ENCODE measurements at regions not wholly inside any gene's neighbourhood (a gene's known extent, or its start where the extent isn't known, plus 50 kb on each side); places are given as distances from the start of the nearest gene placed in this dataset.

- peaks cover 0 to under 1% (median 0%) of the 10 kb centered on the region in 3 donors for H3K9me3 ChIP-seq (ENCODE audit: control extremely low read depth in 1 of 3, control insufficient read depth in 2 of 3, insufficient read depth in 1 of 3, low read length in 2 of 3)
- H3K4me3 ChIP-seq (ENCODE audit: control extremely low read depth in 1 of 5, extremely low read depth in 1 of 5, insufficient read depth in 1 of 5, low read depth in 2 of 5, low read length in 4 of 5) = no peak overlapping the region
- 83% methylated on average over 1 of the region's 1 CpG for WGBS (ENCODE audit: insufficient coverage)
- H2AFZ ChIP-seq (ENCODE audit: insufficient read depth, low read depth, low read length, poor library complexity, severe bottlenecking) = no peak overlapping the region
- no peaks in the 10 kb centered on the region for H3K36me3 ChIP-seq (replicated peaks in 1 of 2; ENCODE audit: control extremely low read depth in 1 of 2, control insufficient read depth in 1 of 2, extremely low read depth in 1 of 2, insufficient read depth in 2 of 2, low read length in 1 of 2)
- intact Hi-C loops (cut with micrococcal nuclease) = no loop called here
- DNase-seq = no peak
- Mint-ChIP-seq H3K4me1 (no peaks in the 10 kb centered on the region), H3K27me3 (no peaks in the 10 kb centered on the region), H3K27ac (no peak overlapping the region), H3K4me3 (no peak overlapping the region), H3K9me3 (ENCODE audit: insufficient read depth) (peaks cover 11% of the 10 kb centered on the region)
- no peak overlapping the region for H3K9ac ChIP-seq (ENCODE audit: low read length)
- no peaks in the 10 kb centered on the region for H3K79me2 ChIP-seq (ENCODE audit: control insufficient read depth, insufficient read depth, low read length)
- no peak overlapping the region for H3K27ac ChIP-seq (ENCODE audit: low read length in 2 of 2)
- CTCF ChIA-PET = no interaction called here
- no peak overlapping the region for H3K4me2 ChIP-seq (replicated peaks; ENCODE audit: low read depth, low read length, poor library complexity, severe bottlenecking)
- POLR2A ChIA-PET = no interaction called here
- ATAC-seq (ENCODE audit: low read depth) = no peak
- TF ChIP-seq EZH2 (IDR thresholded peaks at IDR 0.05; ENCODE audit: borderline replicate concordance, insufficient read depth, low read depth, low read length, poor library complexity, severe bottlenecking) (no peak), CTCF (IDR thresholded peaks at IDR 0.05) (no peak)
- no peaks in the 10 kb centered on the region for H3K27me3 ChIP-seq (replicated peaks in 1 of 4; ENCODE audit: control extremely low read depth in 1 of 4, control insufficient read depth in 3 of 4, insufficient read depth in 4 of 4, low read length in 3 of 4)
- H4K20me1 ChIP-seq (ENCODE audit: control insufficient read depth, insufficient read depth, low read length, poor library complexity, severe bottlenecking) = no peaks in the 10 kb centered on the region
- H3K4me1 ChIP-seq (ENCODE audit: control insufficient read depth in 2 of 2, insufficient read depth in 2 of 2, low read length in 2 of 2) = no peaks in the 10 kb centered on the region
Observed at GRCh38 chr4:106698621-106699195, 330.1 kb upstream of the GIMD1 start.

- Mint-ChIP-seq H3K27me3 (no peaks in the 10 kb centered on the region), H3K9me3 (ENCODE audit: insufficient read depth) (peaks cover 4% of the 10 kb centered on the region), H3K27ac (no peak overlapping the region), H3K4me1 (no peaks in the 10 kb centered on the region), H3K4me3 (no peak overlapping the region)
- no peak overlapping the region for H2AFZ ChIP-seq (ENCODE audit: insufficient read depth, low read depth, low read length, poor library complexity, severe bottlenecking)
- no peak overlapping the region for H3K4me3 ChIP-seq (ENCODE audit: control extremely low read depth in 1 of 5, extremely low read depth in 1 of 5, insufficient read depth in 1 of 5, low read depth in 2 of 5, low read length in 4 of 5)
- H3K27ac ChIP-seq (ENCODE audit: low read length in 2 of 2) = no peak overlapping the region
- no peaks in the 10 kb centered on the region for H4K20me1 ChIP-seq (ENCODE audit: control insufficient read depth, insufficient read depth, low read length, poor library complexity, severe bottlenecking)
- ChIA-PET CTCF (no interaction called here), POLR2A (no interaction called here)
- H3K79me2 ChIP-seq (ENCODE audit: control insufficient read depth, insufficient read depth, low read length) = no peaks in the 10 kb centered on the region
- no peak overlapping the region for H3K4me2 ChIP-seq (replicated peaks; ENCODE audit: low read depth, low read length, poor library complexity, severe bottlenecking)
- intact Hi-C loops (cut with micrococcal nuclease) = no loop called here
- no peaks in the 10 kb centered on the region for H3K36me3 ChIP-seq (replicated peaks in 1 of 2; ENCODE audit: control extremely low read depth in 1 of 2, control insufficient read depth in 1 of 2, extremely low read depth in 1 of 2, insufficient read depth in 2 of 2, low read length in 1 of 2)
- no peaks in the 10 kb centered on the region for H3K4me1 ChIP-seq (ENCODE audit: control insufficient read depth in 2 of 2, insufficient read depth in 2 of 2, low read length in 2 of 2)
- peaks cover 0 to 4% (median 0%) of the 10 kb centered on the region in 3 donors for H3K9me3 ChIP-seq (ENCODE audit: control extremely low read depth in 1 of 3, control insufficient read depth in 2 of 3, insufficient read depth in 1 of 3, low read length in 2 of 3)
- TF ChIP-seq CTCF (IDR thresholded peaks at IDR 0.05) = no peak
- 86% methylated on average over 1 of the region's 4 CpGs for WGBS (ENCODE audit: insufficient coverage)
- H3K27me3 ChIP-seq (replicated peaks in 1 of 4; ENCODE audit: control extremely low read depth in 1 of 4, control insufficient read depth in 3 of 4, insufficient read depth in 4 of 4, low read length in 3 of 4) = no peaks in the 10 kb centered on the region
- ATAC-seq (ENCODE audit: low read depth) = no peak
- no peak for DNase-seq
- H3K9ac ChIP-seq (ENCODE audit: low read length) = no peak overlapping the region
Observed at GRCh38 chr4:106695501-106696262, 327.1 kb upstream of the GIMD1 start.

All from B cell (primary cell).